ENCODE measurements at regions not wholly inside any gene's neighbourhood (a gene's known extent, or its start where the extent isn't known, plus 50 kb on each side); places are given as distances from the start of the nearest gene placed in this dataset.

DNA sequence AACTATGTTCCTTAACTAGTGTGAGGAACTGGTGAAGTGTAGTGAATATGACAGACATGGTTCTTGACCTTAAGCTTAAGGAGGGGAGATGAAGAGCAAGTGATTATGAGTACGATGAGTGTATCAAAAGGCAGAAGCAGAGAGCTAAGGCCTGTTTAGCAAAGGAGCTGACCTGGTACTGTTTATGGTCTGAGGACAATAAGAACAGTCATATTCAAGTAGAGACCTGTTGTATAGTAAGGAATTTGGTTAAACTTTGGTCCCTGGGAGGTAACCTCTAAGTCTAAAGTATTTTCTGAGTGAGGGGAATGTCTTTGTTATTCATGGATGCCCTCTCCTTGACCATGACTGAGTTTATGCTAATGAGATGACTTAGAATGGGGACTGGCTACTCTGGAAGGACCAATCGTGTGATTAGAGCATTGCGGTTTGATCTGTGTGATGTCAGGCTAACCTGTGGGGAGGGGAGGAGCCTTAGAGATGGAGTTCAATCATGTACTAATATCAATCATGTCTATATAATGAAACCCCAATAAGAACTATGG is 389.3 kb downstream of the BMP4 start:
- no peak overlapping the region for H3K9ac ChIP-seq (ENCODE audit: low read length)
- no peaks in the 10 kb centered on the region for H3K27me3 ChIP-seq (ENCODE audit: control insufficient read depth, insufficient read depth, low read length)
- peaks cover 27% of the 10 kb centered on the region for H3K4me1 ChIP-seq (ENCODE audit: control insufficient read depth, insufficient read depth, low read length)
- no peak overlapping the region for H3K27ac ChIP-seq (ENCODE audit: low read depth, low read length)
- H3K36me3 ChIP-seq (ENCODE audit: control insufficient read depth, insufficient read depth, low read length), result no peaks in the 10 kb centered on the region
- H3K4me3 ChIP-seq (ENCODE audit: low read length), result no peak overlapping the region

DNA sequence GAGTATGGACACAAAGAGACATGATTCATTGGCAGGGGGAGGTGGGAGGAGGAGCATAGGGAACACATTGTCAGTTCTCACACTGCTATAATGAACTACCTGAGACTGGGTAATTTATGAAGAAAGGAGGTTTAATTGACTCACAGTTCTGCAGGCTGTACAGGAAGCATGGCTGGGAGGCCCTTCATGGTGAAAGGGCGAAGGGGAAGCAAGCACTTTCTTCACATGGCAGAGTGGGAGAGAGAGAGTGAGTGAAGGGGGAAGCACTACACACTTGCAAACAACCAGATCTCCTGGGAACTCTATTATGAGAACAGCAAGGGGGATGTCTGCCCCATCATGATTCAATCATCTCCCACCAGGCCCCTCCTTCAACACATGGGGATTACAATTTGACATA is 391.8 kb downstream of the BMP4 start:
- Histone ChIP-seq H3K27ac (ENCODE audit: low read depth, low read length) (no peak overlapping the region), H3K9ac (ENCODE audit: low read length) (no peak overlapping the region), H3K27me3 (ENCODE audit: control insufficient read depth, insufficient read depth, low read length) (no peaks in the 10 kb centered on the region), H3K4me1 (ENCODE audit: control insufficient read depth, insufficient read depth, low read length) (peaks cover 9% of the 10 kb centered on the region), H3K36me3 (ENCODE audit: control insufficient read depth, insufficient read depth, low read length) (no peaks in the 10 kb centered on the region), H3K4me3 (ENCODE audit: low read length) (no peak overlapping the region)

DNA sequence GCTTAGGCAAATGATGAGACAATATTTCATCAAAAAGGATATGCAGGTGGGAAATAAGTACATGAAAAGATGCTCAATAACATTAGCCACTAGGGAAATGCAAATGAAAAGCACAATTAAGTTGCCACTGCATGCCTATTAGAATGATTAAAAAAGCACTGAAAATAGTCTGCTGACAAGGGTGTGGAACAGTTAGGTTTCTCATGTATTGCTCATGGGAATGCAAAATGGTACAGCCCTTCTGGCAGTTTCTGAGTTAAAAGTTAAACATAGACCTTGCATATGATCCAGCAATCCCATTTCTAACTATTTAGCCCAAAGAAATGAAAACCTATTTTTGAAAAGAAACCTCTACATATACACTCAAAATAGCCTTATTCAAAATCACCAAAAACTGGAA is 393.0 kb downstream of the BMP4 start:
- no peak overlapping the region for H3K9ac ChIP-seq (ENCODE audit: low read length)
- no peak overlapping the region for H3K27ac ChIP-seq (ENCODE audit: low read depth, low read length)
- no peaks in the 10 kb centered on the region for H3K36me3 ChIP-seq (ENCODE audit: control insufficient read depth, insufficient read depth, low read length)
- no peaks in the 10 kb centered on the region for H3K27me3 ChIP-seq (ENCODE audit: control insufficient read depth, insufficient read depth, low read length)
- H3K4me1 ChIP-seq (ENCODE audit: control insufficient read depth, insufficient read depth, low read length), result no peaks in the 10 kb centered on the region
- H3K4me3 ChIP-seq (ENCODE audit: low read length), result no peak overlapping the region

DNA sequence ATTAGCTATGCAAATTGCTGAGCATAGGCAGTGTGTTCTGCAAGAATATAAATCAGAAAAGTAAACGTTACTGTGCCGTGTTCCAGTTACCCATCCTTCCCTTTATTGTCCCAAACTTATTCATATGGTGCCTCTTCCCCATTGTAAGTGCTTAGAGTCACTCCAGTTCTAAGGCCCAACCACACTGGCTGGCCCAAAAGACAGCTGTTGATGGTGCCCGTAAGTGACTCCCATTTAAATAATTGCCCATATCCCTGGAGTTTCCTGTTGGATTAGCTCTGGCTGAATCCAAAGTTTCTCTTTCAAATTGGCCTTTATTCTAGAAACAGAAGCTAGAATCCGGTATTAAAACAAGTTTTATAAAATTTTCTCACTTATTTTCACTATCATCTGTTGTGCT is 400.1 kb upstream of the DDHD1 start:
- Histone ChIP-seq H3K4me1 (ENCODE audit: control insufficient read depth, insufficient read depth, low read length) (no peaks in the 10 kb centered on the region), H3K9ac (ENCODE audit: low read length) (no peak overlapping the region), H3K36me3 (ENCODE audit: control insufficient read depth, insufficient read depth, low read length) (no peaks in the 10 kb centered on the region), H3K4me3 (ENCODE audit: low read length) (no peak overlapping the region), H3K27ac (ENCODE audit: low read depth, low read length) (no peak overlapping the region), H3K27me3 (ENCODE audit: control insufficient read depth, insufficient read depth, low read length) (no peaks in the 10 kb centered on the region)

DNA sequence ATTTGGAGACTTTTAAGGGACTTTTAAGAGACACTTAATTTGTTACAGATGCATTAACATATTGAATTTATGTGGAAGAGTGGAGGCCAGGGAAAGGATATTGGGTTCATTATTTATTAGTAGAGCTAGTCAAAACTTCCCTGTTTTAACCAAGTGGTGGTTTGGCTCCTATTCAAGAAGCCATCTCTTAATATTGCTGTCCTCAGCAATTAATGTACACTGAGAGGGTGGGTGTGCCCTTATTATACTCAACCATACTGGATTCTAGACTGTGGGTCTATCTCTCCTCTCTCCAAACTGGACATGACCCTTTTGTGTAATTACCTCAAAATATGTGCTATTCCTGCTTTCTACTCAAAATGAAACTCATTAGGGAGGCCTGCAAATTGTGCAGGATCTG is 398.7 kb upstream of the DDHD1 start:
- no peak overlapping the region for H3K9ac ChIP-seq (ENCODE audit: low read length)
- H3K36me3 ChIP-seq (ENCODE audit: control insufficient read depth, insufficient read depth, low read length), result no peaks in the 10 kb centered on the region
- H3K27ac ChIP-seq (ENCODE audit: low read depth, low read length), result no peak overlapping the region
- H3K4me1 ChIP-seq (ENCODE audit: control insufficient read depth, insufficient read depth, low read length), result no peaks in the 10 kb centered on the region
- H3K4me3 ChIP-seq (ENCODE audit: low read length), result no peak overlapping the region
- no peaks in the 10 kb centered on the region for H3K27me3 ChIP-seq (ENCODE audit: control insufficient read depth, insufficient read depth, low read length)

DNA sequence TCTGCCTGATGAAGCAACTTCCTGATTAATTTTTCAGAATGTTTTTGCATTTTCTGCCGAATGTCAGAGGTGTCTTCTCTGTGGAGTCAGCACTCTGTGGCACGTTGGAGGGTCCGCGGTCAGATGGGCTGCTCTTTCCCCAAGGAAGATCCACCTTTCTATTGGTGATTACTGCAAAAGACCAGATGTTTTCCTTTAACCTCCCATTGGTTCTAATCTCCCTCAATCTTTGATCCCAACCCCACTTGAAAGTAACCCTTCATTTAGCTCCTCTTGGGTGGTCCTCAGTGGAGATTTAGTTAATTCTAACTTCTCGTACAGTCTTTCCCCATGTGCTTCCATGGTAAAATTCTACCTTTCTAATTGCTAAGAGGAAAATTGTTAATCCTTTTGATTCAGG is 397.7 kb upstream of the DDHD1 start:
- Histone ChIP-seq H3K27me3 (ENCODE audit: control insufficient read depth, insufficient read depth, low read length) (no peaks in the 10 kb centered on the region), H3K36me3 (ENCODE audit: control insufficient read depth, insufficient read depth, low read length) (no peaks in the 10 kb centered on the region), H3K27ac (ENCODE audit: low read depth, low read length) (no peak overlapping the region), H3K4me1 (ENCODE audit: control insufficient read depth, insufficient read depth, low read length) (no peaks in the 10 kb centered on the region), H3K9ac (ENCODE audit: low read length) (no peak overlapping the region), H3K4me3 (ENCODE audit: low read length) (no peak overlapping the region)

DNA sequence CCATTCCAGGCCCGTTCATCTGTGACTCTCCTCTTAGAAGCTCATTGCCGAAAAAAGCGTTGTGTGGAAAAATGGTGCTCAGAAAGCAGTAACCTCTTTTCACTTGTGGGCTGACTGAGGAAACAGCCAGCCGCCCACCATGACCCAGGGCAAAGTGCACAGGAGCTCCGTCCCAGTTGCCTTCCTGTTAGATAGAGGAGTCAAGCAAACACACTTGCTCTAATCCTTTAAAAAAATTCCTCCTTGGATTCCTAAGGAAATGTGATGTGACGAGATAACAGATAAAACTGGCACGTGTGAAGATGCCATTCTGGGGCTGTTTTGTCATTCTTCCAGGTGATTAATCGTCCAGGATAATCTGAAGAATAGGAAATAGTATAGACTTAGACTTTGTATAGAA is 396.8 kb upstream of the DDHD1 start:
- H3K27me3 ChIP-seq (ENCODE audit: control insufficient read depth, insufficient read depth, low read length), result no peaks in the 10 kb centered on the region
- no peaks in the 10 kb centered on the region for H3K4me1 ChIP-seq (ENCODE audit: control insufficient read depth, insufficient read depth, low read length)
- no peaks in the 10 kb centered on the region for H3K36me3 ChIP-seq (ENCODE audit: control insufficient read depth, insufficient read depth, low read length)
- H3K9ac ChIP-seq (ENCODE audit: low read length), result no peak overlapping the region
- no peak overlapping the region for H3K27ac ChIP-seq (ENCODE audit: low read depth, low read length)
- no peak overlapping the region for H3K4me3 ChIP-seq (ENCODE audit: low read length)

DNA sequence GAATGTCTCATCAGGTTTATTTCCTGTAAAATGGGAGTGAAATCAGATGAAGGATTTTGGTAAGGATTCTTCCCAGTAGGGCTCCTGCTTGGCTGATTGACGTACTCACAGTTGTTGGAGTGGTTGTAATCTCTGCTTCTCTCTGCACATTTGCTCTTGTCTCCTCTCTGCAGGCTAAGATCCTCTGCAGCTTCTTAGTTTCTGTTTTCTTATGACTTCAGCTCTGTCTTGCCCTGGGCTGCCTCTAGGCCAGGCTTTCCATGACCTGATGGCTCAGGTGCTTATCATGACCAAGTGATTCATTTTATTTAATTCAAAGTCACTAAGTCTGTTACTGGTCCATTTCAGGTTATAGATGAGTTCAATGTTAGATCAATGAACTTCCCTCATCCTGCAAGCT is 394.5 kb upstream of the DDHD1 start:
- no peaks in the 10 kb centered on the region for H3K27me3 ChIP-seq (ENCODE audit: control insufficient read depth, insufficient read depth, low read length)
- H3K9ac ChIP-seq (ENCODE audit: low read length), result no peak overlapping the region
- H3K27ac ChIP-seq (ENCODE audit: low read depth, low read length), result no peak overlapping the region
- peaks cover 5% of the 10 kb centered on the region for H3K4me1 ChIP-seq (ENCODE audit: control insufficient read depth, insufficient read depth, low read length)
- no peak overlapping the region for H3K4me3 ChIP-seq (ENCODE audit: low read length)
- no peaks in the 10 kb centered on the region for H3K36me3 ChIP-seq (ENCODE audit: control insufficient read depth, insufficient read depth, low read length)

DNA sequence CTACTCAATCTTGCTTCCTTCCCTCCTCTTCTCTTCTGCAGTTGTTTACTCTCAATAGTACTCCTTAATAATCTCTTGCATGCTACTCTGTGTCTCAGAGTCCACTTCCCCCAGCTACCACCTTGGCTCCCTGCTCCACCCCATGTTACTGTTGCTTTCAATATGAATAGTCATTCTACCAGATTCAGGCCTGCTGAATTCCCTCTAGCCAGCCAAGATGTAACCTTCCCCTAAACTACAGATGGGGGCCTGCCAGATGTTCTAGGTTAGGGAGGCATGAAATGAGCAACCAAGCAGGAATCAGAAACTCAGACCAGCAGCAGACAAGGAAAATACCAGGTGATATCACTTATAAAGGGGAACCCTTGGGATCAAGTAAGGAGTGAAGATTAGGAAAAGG is 392.1 kb upstream of the DDHD1 start:
- no peak overlapping the region for H3K9ac ChIP-seq (ENCODE audit: low read length)
- no peaks in the 10 kb centered on the region for H3K27me3 ChIP-seq (ENCODE audit: control insufficient read depth, insufficient read depth, low read length)
- H3K4me3 ChIP-seq (ENCODE audit: low read length), result no peak overlapping the region
- peaks cover 5% of the 10 kb centered on the region for H3K4me1 ChIP-seq (ENCODE audit: control insufficient read depth, insufficient read depth, low read length)
- no peak overlapping the region for H3K27ac ChIP-seq (ENCODE audit: low read depth, low read length)
- H3K36me3 ChIP-seq (ENCODE audit: control insufficient read depth, insufficient read depth, low read length), result no peaks in the 10 kb centered on the region

DNA sequence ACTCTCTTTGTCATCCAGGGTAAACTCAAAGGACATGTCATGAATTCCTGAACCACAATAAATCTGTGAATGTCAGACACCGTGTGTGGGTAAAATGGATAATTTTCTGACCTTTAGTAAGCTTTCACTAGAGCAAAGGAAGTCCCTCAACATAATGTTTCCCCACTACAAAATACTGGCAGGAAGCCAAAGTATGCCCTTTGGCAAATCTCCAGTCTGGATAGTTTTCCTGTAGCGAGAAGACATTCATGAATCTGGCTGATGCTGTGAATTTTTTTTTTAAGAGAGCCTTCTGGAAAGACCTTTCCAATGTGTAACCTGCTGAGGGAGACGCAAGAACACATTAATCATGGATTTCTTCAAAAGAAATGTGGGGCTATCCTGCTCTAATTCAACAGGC is 389.6 kb upstream of the DDHD1 start:
- Histone ChIP-seq H3K9ac (ENCODE audit: low read length) (no peak overlapping the region), H3K27me3 (ENCODE audit: control insufficient read depth, insufficient read depth, low read length) (no peaks in the 10 kb centered on the region), H3K4me3 (ENCODE audit: low read length) (no peak overlapping the region), H3K4me1 (ENCODE audit: control insufficient read depth, insufficient read depth, low read length) (peaks cover 19% of the 10 kb centered on the region), H3K36me3 (ENCODE audit: control insufficient read depth, insufficient read depth, low read length) (no peaks in the 10 kb centered on the region), H3K27ac (ENCODE audit: low read depth, low read length) (no peak overlapping the region)

DNA sequence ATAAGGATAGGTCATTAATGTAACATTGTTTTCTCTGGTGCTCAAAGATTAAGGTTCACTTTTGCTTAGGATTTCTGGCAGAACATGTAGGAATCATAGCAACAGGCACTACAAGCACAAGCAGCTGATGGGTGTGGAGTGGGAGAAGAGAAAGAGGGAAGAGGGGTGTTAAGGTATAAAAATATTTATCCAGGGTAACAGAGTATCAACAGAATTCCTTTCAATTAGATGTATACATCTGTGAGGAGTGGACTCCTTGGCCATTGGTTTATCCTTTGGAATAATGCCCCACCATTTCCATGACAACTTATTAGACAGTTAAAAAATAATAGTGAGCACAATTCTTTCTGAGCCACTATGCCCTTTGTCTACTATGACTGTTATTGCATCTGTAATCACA is 388.3 kb upstream of the DDHD1 start:
- Histone ChIP-seq H3K27me3 (ENCODE audit: control insufficient read depth, insufficient read depth, low read length) (no peaks in the 10 kb centered on the region), H3K36me3 (ENCODE audit: control insufficient read depth, insufficient read depth, low read length) (no peaks in the 10 kb centered on the region), H3K4me3 (ENCODE audit: low read length) (no peak overlapping the region), H3K4me1 (ENCODE audit: control insufficient read depth, insufficient read depth, low read length) (peaks cover 22% of the 10 kb centered on the region), H3K9ac (ENCODE audit: low read length) (no peak overlapping the region), H3K27ac (ENCODE audit: low read depth, low read length) (peak overlapping the region; percentile 7)

DNA sequence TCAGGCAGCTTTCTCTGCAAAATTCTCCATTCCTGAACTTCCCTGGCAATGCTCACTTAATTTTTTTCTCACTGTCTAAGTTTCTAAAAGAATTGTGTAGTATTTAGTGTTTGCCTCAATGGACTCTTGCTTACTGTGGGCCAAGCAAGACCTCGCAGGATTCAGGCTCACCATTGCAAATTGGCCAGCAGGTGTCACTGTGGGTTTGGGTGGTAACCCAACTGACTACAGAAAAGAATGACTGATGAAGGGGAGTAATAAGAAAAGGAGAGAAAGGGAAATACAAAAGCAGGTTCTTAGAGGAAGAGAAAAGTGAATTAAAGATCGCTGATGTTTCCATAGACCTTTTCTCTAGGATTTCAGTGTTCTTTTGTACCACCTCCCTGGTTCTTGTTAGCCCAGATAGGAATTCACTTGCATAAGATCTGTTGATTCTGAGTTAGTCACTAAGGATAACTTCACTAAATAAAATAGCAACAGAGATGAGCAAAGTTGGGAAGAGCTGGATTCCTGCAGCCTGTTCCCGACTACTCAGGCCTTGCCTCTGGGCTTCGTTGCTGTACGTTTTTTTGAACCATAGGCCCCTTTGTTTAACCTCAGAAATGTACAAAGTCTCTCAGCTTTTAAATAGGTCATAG is 386.5 kb upstream of the DDHD1 start:
- no peaks in the 10 kb centered on the region for H3K27me3 ChIP-seq (ENCODE audit: control insufficient read depth, insufficient read depth, low read length)
- peak overlapping the region; percentile 52 for H3K27ac ChIP-seq (ENCODE audit: low read depth, low read length)
- peaks cover 22% of the 10 kb centered on the region for H3K4me1 ChIP-seq (ENCODE audit: control insufficient read depth, insufficient read depth, low read length)
- H3K36me3 ChIP-seq (ENCODE audit: control insufficient read depth, insufficient read depth, low read length), result no peaks in the 10 kb centered on the region
- no peak overlapping the region for H3K4me3 ChIP-seq (ENCODE audit: low read length)
- H3K9ac ChIP-seq (ENCODE audit: low read length), result no peak overlapping the region

DNA sequence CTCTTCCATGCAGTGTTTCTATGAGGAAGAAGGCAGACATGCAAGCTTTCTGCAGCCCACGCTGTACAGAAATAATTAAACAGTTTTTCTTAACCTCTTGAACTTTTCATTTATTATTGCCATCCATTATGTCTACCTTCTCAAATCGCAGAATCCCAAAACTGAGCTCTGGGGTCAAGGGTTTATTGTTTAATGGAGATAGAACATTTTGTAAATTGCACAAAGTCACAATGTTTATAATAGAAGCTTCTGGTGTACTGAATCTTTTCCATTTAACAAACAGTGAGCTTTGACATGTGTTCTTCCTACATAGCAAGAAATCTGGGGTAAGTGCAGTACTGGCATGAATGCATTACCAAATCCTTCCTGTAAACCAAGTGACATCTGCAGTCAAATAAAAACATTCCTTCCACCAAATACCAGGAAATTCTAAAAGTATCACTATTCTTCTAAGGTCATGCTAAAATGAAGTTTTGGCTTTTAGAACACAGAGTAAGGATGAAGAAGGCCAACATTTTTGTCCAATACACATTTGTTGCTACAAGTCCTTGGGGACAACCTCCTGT is 385.3 kb upstream of the DDHD1 start:
- Histone ChIP-seq H3K4me3 (ENCODE audit: low read length) (no peak overlapping the region), H3K27me3 (ENCODE audit: control insufficient read depth, insufficient read depth, low read length) (no peaks in the 10 kb centered on the region), H3K4me1 (ENCODE audit: control insufficient read depth, insufficient read depth, low read length) (peaks cover 22% of the 10 kb centered on the region), H3K27ac (ENCODE audit: low read depth, low read length) (peak overlapping the region; percentile 30), H3K9ac (ENCODE audit: low read length) (no peak overlapping the region), H3K36me3 (ENCODE audit: control insufficient read depth, insufficient read depth, low read length) (no peaks in the 10 kb centered on the region)

All from rectal smooth muscle tissue (tissue), 1 donor.